SKM-1 (cell line): ENCODE measurements at regions not wholly inside any gene's neighbourhood (a gene's known extent, or its start where the extent isn't known, plus 50 kb on each side); places are given as distances from the start of the nearest gene placed in this dataset.

ENCODE experiments used
- DNase-seq: peaks from one replicate; lab custom pipeline; 2025; ENCODE audit not compliant: unreplicated experiment; lab: John Stamatoyannopoulos, UW

DNA sequence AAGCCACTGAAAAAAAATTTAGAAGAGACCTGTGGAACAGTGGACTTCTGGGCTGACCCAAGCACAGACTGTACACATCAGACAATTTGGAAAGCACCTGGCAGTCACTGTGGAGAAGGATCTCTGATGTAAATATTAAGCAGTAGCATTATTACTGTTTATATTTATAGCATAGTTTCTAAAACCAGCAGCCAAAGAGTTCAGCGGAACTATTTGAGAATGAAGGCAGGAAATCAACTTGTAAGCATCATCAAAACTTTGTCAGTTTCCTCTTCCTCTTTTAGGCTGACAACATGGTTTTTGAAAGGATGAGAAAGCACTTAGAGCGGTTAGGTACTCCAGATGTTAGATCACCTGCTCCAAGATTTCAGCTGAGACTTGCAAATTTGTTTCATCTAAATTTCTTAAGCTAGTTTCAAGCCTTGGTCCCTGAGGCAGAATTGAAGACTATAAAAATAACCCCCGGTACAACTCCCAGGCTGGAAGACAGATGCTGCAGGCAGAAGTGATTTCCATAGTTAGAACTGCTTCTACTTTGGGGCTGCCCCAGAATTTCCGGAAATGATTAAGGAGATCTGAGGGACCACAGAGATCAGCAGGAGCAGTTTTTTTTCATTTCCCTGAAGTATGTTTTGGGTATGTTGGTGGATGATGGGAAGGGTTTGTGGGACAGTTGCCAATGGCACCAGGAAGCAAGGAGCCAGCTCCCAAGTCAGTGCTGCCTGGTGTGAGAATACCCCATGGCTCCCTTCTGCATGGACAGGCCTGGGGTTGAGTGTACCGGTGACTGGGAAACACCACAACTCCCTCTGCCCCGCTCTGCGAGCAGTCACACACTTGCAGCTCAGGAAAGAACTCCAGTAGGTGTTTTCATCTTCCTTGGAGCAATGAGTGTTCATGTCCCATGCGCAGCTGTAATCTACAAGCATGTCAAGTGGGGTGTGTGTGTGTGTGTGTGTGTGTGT is 354.5 kb downstream of the NUAK1 start:
- DNase-seq, result no peak

DNA sequence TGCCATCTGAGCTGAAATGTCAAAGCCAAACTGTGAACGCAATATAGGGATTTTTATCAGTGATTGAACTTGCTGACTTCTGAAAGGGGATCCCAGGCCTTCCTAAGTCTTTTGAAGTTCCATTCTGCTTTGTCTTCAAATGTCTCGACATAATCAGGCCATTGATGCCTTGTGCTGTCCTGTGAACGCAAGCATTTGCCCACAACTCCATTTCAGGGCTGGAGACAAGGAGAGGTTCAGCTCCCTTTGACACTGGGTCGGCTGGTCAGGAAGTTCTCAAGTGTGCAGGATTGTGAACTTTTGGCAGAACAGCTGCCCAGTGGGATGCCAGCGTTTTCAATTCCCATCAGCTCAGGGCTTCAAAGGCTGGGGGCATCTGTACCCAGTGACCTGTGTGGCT is 345.3 kb downstream of the NUAK1 start:
- DNase-seq, result no peak

DNA sequence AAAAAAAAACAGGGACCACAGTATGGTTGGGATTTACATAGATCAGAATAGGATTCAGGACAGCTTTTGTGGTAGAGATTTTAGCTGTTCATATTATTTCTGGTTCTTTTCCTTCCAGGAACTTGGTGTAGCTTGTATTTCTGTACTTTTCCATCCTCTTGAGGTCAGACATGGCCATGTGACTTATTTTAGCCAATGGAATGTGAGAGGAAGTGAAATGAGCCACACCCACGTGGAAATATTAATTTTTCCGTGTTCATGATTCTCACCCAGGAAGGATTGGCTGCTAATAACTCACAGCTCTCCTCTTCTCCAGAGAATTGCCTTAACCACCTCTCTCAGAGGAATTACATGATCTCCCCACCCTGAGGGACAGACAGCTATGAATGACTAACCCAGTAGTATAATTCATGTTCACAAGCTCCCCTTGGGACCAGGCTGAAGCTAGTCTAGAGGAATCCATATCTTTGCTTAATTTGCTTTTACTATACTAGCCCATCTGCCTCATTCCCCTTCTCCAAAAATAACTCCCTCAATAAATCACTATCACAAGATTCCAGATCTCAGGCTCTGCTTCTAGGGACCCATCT is 340.4 kb downstream of the NUAK1 start:
- no peak for DNase-seq

DNA sequence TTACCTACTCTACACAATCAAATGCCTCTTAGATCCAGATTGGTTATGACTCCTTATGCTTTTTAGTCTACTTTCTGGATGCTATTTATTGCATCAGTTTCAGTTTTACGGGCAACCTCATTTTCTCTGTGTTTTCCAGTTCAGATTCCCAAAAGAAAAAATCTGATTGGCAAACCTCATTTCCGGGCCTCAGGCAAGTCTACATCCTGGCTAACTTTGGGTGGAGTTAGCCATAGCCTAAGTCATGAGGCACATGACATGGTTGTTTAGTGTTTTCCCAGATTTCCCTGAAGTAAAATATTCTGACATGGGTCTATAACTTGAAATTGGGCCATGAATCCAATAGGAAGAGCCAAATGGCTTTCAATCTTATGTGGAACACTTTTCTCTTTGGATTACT is 339.7 kb downstream of the NUAK1 start:
- no peak for DNase-seq

DNA sequence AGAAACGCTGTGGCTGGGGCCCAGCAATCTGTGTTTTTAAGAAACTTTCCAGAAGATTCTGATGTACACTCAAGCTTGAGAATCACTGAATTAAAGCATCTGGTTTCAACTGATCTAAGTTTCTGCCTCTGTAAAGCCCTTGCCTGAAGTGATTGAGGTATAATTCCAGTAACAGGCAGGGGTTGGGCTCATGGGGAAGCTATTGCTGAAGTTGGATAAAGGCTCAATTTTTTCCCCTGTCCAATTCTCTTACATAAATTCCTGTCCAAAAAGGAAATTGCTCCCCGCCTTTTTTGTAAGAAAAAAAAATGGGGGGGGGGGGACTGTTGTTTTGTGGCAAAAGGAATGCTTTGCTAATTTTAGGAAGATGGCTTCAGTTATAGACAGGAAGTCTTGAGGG is 337.4 kb downstream of the NUAK1 start:
- no peak for DNase-seq

DNA sequence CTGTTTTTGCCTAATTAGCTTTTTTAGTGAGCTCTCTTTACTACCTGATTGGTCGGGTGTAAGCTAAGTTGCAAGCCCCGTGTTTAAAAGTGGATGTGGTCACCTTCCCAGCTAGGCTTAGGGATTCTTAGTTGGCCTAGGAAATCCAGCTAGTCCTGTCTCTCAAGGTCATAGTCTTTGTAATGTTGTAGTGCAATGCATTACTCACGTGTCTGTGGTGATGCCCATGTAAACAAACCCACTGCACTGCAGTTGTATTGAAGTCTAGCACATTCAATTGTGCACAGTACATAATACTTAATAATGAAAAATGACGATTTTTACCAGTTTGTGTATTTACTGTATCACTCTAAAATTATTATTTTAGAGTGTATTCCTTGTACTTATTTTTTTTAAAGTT is 335.5 kb downstream of the NUAK1 start:
- DNase-seq, result no peak

DNA sequence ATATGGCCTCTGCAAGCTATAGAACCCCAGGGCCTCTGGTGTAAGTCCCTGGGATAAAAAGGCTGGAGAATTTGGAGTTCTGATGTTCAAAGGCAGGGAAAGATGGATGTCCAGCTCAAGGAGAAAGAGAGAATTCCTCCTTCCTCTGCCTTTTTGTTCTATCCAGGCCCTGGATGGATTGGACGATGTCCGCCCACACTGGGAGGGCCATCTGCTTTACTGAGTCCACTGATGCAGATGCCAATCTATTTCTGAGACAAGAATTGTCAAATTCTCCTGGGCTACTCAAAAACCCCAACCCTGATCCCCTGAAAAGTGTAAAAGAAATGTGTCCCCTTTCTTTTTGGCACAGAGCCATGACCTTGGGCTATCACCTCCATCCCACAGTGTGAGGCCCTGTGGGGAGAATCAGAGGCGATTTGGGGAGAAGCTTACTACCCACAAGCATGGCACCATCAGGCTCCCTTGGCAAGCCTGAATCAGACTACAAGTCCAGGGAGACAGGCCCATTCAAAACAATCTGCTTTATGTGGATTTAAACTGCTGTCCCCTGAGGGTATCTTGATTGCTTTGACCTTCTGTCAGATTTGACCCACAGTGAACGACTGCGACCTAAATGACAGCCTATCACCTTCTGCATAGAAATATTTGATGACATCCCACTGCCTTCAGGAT is 334.0 kb downstream of the NUAK1 start:
- DNase-seq, result no peak

DNA sequence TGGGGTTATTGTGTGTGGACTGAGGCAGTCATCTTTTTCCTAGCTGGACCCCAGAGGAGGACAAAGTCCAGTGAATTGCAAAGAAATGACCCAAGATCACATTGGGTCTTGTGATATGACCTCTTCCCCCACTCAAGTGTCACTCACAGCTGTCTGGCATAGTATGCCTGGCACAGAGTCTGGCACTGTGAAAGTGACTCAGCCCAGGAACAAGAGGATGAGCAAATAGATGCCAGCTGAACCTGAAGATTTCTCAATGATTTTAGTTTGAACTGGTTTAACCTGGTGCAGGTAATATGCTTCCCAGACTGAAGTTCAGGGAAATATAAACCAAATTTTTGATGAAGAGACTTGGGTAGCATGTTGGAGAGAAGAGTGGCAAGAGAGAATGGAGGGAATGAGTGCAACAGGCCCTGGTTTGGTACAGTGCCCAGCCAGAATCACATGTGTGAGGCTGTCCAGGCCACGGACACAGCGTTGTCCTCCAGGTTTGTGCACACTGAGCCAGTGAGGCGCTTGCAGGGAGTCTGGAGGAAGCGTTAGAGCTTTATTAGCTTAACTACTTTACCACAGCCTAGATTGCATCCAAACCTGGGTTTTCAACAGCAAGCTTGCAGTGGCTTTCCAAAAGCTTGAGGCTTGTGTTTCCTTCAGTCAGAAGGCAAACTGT is 332.9 kb downstream of the NUAK1 start:
- no peak for DNase-seq

DNA sequence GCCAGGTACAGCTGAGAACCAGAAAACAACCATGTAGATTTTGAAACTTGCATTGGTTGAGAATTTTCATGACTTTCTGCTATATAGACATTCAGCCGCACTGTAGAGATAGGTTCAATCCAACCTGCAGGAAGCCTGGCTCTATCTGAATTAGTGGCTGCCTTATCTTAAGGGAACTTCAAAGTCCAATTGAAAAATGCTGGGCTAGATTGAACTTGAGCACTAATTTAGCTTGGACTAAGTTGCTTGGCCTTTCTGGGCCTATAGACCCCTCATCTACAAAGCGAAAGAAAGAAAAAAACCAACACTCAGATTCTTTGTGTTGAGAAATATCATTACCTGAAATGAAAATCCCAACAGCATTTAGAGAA is 332.4 kb downstream of the NUAK1 start:
- DNase-seq, result no peak

DNA sequence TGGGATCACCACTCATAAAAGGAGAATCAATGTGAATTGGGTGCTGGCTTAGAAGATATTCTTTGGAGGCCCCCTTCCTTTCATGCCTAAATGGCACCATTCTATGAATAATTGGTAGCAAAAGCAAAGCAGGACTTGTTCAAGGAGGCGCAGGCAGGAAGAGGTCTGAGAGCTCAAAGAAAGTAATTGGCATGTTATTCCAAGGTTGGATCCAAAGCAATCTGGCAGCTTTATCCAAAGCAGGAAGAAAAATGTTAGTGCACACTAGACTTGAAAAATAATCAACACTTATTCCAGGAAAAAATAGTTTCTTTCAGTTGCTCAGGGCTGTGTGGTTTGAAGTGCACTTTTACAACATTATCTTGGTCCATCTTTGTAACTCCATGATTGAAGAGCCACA is 326.4 kb downstream of the NUAK1 start:
- DNase-seq, result no peak

DNA sequence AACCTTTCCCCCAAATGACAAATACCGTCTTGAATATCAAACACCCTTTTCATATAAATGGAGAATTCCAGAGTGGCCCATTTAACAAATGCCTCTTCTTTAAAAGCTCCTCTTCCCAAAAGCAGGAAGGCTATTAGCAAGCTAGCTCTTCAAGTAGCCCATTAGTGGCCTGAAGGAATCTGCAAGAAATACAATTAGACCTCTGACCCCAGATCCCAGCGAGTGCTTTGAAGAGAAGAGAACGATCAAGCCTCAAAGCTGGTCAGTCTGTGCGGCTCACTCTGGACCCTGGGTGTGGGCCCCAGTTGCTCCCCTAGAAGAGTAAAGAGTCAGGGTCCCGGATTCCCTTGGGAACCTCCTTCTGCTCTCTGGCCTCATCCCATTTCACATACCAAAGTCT is 325.6 kb downstream of the NUAK1 start:
- no peak for DNase-seq

DNA sequence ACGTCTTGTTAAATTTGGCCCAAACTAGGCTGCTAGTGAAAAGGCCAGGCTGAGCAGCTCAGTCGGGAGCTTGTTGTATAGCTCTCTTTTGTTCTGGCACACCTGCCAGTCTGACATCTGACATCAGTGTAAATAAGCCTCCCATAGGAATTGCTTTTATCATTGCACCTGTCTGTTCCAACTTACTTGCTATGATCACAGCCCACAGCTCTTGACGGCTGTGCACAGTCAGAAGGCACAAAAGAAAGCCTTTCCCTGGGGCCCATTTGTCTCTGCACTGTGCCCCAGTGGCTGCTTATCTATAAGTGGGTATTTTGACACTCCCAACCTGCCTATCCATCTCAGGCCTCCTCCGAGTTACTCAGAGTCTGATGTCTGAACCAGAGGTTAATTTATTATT is 324.5 kb downstream of the NUAK1 start:
- DNase-seq, result no peak

DNA sequence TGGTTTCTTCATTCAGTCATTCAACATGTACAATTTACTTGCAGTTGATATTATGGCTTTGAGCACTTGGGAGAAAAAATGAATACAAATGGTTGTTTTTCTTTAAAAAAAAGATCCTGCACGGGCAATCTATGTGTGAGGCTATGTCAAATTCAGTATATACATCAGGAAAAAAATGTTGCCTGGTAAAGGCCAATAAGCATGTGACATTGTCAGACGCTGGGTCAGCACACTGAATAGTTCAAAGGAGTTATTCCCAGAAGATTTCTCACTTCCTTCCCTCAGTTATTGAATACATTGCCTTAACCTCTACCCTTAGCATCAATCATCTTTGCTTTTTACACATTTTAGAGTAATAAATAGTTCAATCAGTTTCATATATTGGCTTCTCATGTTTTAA is 319.2 kb downstream of the NUAK1 start:
- DNase-seq, result no peak

DNA sequence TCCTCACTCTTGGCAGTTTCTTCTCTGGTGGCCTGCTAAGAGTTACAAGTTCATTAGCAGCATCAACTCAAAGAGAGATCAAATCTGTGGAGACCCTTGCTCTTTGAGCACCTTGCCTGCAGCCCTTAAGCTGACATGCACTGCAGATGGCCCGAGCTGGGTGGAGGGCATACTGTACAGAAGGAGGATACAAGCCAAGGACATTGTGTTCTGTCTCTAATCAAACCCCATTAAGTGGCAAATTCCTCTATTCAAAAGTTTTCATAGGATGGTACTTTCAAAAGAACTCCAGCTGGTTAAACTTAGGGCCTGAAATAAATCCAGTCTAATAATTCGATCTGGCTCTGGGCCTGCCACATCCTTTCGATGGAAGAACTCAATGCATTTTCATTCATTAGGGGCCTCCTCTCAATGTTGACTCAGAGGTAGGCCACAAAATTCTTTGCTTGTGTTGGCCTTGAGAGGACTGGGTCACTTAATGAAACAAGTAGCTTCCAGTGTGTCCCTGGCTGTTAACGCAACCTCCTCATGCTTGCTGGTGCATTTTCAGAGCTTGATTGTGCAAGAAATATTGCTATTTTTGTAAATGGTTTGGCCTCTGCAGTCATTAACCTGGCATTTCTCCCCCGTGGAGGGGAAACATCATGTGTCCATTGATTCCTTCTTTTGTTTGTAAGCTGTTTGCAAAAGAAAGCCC is 318.2 kb downstream of the NUAK1 start:
- peak; percentile 6 for DNase-seq

DNA sequence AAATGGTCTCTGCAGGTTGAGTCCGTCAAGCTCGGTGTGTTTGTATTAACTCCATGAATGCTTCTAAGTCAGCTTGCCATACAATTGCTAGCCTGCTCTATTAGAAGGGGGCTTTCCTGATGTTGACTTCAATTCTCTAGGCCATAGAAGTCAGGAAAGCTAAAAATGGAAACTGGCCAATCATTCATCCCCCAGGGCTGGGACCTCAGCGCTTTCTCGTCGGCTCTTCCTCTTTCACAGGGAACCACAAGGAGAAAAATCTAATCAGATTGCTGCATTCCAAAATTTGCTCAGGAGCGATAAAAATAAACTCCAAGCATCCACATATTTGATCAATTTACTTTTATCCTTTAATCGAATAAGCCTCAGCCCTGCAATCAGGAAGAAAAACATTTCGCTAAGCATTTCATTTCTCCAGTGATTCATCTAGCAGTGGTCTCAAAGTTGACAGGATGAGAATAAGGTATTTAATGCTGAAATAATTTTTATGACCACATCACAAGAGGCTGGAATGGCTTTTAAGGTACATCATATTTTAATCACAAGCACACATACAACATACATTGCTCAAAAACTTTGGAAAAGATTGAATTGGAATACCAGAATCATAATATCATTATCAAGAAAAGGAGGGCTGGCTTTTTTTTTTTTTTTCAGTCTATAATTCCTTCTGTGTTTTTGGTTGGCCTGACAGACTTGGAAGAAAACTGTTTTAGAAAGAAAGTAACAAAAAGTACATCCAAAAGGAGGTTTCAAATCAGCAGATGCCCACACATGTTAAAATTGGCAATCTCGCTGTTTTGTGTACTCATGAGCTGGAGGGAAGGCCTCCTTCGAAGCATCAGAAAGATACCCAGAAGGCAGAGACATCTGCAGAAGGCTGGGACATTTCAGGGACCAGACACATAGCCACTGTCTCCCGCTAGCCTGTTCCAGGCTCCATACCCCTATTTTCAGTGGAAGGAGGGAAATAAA is 316.3 kb downstream of the NUAK1 start:
- DNase-seq, result no peak

DNA sequence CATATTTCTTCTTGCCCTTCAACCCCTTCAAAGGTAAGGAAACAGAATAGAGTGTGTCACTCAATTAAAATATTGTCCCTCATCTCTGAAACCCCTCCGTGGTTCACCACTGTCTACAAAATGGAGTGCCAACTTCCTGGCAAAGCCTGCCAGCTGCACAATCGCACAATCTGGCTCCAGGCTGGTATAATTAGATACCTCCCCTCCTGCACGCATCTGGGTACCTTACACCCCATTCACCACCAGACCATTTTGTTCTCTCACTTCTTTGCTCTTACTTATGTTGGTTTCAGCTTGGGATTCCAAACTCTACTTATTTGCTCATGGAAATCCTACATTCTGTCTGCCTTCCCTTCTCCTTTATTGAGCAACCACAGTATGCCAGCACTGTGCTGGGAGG is 314.9 kb downstream of the NUAK1 start:
- DNase-seq, result no peak

DNA sequence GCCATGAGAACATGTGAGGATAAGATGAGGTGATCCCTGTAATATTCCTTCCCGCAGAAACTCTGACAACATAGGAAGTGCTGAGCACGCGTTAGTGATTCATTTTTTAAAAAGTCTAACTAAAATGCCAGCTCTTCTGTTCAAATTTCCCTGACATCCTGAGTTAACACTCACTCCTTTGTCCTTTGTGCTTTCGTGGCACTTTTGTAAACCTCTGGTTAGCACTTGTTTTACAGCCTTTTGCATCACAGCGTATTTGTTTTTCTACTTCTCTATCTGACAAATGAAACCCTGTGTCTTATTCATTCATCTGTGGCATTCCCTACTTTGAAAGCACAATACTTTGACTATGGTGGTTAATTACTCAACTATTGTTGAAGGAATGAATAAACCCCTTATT is 313.6 kb downstream of the NUAK1 start:
- no peak for DNase-seq

DNA sequence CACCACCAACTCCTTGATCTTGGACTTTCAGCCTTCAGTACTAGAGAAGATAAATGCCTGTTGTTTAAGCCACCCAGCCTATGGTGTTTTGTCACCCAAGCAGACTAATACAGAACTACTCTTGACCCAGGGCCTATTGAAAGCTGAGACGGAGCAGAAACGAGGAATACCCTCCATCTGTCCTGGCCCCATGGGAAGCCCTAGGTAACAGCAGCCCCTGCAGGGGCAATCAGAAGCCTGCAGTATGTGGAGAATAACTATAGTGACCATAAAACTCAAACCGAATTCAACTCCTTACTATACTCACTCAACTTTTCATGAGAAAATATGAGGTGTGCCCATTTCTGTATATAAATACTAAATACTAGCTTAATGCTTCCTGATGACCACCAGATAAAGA is 307.4 kb downstream of the NUAK1 start:
- no peak for DNase-seq

DNA sequence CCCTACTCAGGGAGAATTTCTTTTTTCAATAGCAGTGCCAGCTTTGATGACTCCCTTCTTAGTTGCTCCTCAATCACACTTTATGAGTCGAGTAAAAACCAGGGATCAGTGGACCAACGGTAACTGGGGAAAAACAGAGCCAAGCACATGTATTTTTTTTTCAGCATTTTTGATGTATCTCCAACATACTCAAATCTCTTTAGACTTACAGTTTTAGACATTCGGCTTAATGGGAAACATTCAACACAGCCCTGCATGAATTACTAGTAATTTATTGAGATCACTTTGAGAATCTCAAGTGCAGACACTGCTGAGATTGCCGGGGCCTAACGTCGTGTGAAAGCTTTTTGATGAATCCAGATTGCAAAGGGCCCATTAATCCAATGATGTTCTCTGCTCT is 306.7 kb downstream of the NUAK1 start:
- DNase-seq, result no peak

DNA sequence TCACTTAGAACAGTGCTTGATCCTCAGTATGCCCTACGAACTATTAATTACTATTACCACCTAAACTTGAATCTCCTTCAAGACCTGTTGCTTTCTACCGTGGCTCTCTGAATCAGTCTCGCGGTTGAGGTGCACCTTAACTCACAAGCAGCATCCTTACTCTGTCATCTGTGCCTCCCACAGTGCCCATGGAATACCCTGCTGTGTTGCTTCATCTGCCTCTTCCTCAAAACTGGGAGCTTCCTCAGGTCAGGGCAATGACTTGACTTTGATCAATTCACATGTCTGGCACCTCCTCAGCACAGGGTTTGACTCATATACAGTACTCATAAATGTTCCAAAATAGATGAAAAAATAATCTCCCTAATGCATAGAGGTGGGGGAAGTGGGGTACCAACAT is 305.9 kb downstream of the NUAK1 start:
- no peak for DNase-seq
